Kidney epithelial cell (primary cell): ENCODE measurements at regions not wholly inside any gene's neighbourhood (a gene's known extent, or its start where the extent isn't known, plus 50 kb on each side); places are given as distances from the start of the nearest gene placed in this dataset.
"Not testable (repeated sequence)": the region's sequence is repeated elsewhere in the genome, so short reads cannot be mapped to it uniquely, and the experiment has no call there.

Experiments
- DNase-seq: peaks from one replicate; pipeline ENCODE4 v3.0.0-alpha.2; 2010; ENCODE audit warnings: low read depth
- H3K27me3 ChIP-seq: 2 replicates; pipeline ENCODE4 v1.6.0; 2011; ENCODE audit warnings: low read length; ENCODE audit not compliant: control insufficient read depth, insufficient read depth
- H3K36me3 ChIP-seq: 2 replicates; pipeline ENCODE4 v1.5.1; 2011; ENCODE audit warnings: low read length; ENCODE audit not compliant: control insufficient read depth, insufficient read depth
- H3K4me3 ChIP-seq: 2 replicates; pipeline ENCODE4 v1.5.1; 2011; ENCODE audit warnings: low read depth, mild to moderate bottlenecking, control low read depth, low read length
- TF ChIP-seq, protein P1 (sequence below): IDR thresholded peaks from 2 replicates; pipeline ENCODE4 v1.5.1; 2011; ENCODE audit warnings: mild to moderate bottlenecking, moderate library complexity, low read length, control low read depth, inconsistent platforms; ENCODE audit not compliant: insufficient read depth, poor library complexity, severe bottlenecking

DNA sequence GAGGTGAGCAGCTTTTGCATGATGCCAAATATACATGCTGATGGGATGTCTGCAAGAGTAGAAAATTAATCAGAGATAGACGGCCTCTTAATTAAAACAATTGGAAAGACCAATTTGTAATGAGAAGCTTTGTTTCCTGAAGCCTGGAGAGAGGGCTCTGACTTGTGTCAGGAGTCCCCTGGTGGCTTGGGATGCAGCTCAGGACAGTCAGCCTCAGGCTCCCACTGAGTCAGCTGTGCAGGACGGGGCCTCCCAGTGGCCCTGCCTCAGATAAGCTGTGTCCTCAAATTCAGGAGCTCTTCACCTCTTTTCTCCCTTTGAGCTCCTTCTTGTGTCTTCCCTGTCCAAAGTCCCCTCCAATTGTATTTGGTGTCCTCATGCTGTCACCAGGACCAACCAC is 438.9 kb upstream of the PODXL start:
- H3K4me3 ChIP-seq: no peak overlapping the region
- DNase-seq: no peak
- TF ChIP-seq, protein P1, sequence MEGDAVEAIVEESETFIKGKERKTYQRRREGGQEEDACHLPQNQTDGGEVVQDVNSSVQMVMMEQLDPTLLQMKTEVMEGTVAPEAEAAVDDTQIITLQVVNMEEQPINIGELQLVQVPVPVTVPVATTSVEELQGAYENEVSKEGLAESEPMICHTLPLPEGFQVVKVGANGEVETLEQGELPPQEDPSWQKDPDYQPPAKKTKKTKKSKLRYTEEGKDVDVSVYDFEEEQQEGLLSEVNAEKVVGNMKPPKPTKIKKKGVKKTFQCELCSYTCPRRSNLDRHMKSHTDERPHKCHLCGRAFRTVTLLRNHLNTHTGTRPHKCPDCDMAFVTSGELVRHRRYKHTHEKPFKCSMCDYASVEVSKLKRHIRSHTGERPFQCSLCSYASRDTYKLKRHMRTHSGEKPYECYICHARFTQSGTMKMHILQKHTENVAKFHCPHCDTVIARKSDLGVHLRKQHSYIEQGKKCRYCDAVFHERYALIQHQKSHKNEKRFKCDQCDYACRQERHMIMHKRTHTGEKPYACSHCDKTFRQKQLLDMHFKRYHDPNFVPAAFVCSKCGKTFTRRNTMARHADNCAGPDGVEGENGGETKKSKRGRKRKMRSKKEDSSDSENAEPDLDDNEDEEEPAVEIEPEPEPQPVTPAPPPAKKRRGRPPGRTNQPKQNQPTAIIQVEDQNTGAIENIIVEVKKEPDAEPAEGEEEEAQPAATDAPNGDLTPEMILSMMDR: no peak
- no peaks in the 10 kb centered on the region for H3K27me3 ChIP-seq
- H3K36me3 ChIP-seq: no peaks in the 10 kb centered on the region

DNA sequence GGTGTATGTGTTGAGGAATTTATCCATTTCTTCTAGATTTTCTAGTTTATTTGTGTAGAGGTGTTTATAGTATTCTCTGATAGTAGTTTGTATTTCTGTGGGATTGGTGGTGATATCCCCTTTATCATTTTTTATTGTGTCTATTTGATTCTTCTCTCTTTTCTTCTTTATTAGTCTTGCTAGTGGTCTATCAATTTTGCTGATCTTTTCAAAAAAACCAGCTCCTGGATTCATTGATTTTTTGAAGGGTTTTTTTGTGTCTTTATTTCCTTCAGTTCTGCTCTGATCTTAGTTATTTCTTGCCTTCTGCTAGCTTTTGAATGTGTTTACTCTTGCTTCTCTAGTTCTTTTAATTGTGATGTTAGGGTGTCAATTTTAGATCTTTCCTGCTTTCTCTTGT is 424.6 kb upstream of the PODXL start:
- not testable (repeated sequence) for DNase-seq, H3K27me3 ChIP-seq, H3K36me3 ChIP-seq, H3K4me3 ChIP-seq

DNA sequence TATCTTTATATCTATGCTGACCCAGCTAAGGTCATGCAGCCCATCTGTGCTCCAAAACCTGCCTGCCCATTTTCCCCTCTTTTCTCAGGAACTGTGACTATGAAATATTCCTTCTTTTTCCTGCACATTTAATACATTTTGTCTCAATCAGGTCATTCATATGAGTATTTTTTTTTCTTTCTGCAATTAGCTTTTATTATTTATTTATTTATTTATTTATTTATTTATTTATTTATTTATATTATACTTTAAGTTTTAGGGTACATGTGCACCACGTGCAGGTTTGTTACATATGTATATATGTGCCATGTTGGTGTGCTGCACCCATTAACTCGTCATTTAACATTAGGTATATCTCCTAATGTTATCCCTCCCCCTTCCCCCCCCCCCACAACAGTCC is 421.7 kb upstream of the PODXL start:
- H3K27me3 ChIP-seq, DNase-seq, H3K36me3 ChIP-seq, H3K4me3 ChIP-seq: not testable (repeated sequence)

DNA sequence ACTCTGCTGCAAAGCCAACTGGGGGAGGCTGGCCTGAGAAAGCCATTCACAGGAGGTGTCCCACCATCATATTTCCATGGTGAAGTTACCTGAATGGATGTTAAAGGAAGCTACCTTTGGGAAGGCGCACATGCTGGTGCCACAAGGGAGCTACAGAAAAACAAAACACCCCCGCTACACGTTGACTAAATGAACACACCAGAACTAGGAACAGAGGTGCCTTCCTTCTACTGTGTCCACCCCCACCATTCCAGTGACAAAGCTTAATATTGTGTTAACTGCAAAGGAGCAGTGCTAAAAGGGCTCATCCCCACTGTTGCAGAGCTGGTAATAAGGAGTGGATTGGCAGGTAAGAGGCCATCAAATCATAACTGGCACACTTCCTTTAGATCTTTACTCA is 420.0 kb upstream of the PODXL start:
- no peaks in the 10 kb centered on the region for H3K36me3 ChIP-seq
- TF ChIP-seq, protein P1: no peak
- H3K27me3 ChIP-seq: no peaks in the 10 kb centered on the region
- no peak overlapping the region for H3K4me3 ChIP-seq
- no peak for DNase-seq

DNA sequence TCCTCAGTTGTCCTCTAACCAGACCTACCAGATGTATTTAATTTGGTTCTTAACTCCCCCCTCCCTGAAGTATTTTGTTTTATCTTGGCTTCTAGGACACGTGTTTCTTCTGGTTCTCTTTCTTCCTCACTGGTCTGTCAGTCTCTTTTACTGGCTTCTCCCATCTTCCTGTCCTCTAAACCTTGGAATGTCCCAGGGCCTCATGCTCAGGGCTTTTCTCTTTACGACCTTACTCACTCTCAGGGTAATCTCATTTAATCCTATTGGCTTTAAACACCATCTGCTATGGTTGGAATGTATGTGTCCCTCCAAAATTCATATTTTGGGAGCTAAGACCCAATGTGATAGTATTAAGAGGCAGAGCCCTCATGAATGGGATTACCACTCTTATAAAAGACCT is 418.2 kb upstream of the PODXL start:
- H3K27me3 ChIP-seq: no peaks in the 10 kb centered on the region
- no peak for DNase-seq
- no peaks in the 10 kb centered on the region for H3K36me3 ChIP-seq
- no peak overlapping the region for H3K4me3 ChIP-seq
- TF ChIP-seq, protein P1: no peak

DNA sequence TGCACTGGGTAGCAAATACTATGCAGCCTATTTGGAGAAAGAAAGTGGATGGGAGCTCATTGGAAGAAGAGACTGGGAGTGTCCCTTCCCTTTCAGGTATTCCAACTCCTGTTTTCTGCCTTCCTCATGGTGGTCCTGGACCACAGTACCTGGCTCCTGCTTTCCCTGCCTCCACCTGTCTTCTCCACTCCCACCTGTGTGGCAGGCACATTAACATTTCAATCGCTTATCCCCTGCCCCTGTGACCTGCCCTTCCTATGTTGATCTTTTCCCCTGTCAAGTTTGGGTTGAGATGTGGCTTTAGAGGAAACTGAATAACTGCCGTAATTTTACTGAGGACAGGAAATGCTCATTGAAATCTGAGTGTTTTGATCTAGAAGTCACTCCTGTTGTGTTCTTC is 415.8 kb upstream of the PODXL start:
- H3K27me3 ChIP-seq: no peaks in the 10 kb centered on the region
- no peaks in the 10 kb centered on the region for H3K36me3 ChIP-seq
- no peak for DNase-seq
- H3K4me3 ChIP-seq: no peak overlapping the region
- TF ChIP-seq, protein P1: no peak

DNA sequence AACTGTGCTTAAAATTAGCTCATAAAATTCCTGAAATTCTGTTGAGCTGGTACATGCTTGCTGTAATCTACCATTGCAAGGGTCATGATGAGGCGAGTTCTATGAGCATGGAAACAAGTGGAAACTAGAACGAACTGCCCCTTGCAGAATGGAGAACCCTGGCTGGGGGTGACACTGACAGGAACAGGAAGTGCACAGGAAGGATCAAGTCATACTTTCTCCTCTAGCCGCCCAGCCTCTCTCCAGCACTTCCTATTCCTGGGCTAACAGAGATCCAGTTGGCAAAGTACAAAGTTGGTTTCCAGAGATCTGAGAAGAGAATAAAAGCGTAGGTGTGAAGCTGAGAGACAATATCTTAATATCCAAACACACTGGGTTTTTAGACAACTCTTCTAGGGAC is 414.2 kb upstream of the PODXL start:
- Histone ChIP-seq H3K36me3 (no peaks in the 10 kb centered on the region), H3K4me3 (no peak overlapping the region), H3K27me3 (no peaks in the 10 kb centered on the region)
- TF ChIP-seq, protein P1: no peak
- DNase-seq: no peak
